GM12878 (cell line): ENCODE measurements at regions not wholly inside any gene's neighbourhood (a gene's known extent, or its start where the extent isn't known, plus 50 kb on each side); places are given as distances from the start of the nearest gene placed in this dataset.

Source experiments
- ATAC-seq: fragments of 200-7000 bp; cut with Tn5 transposase; 3 replicates; pipeline ENCODE4 v1.9.1; 2020; ENCODE audit warnings: mild to moderate bottlenecking, moderate library complexity
- BruUV-seq: library from RNA; stranded (reverse); fragments of 400-500 nt; replicated peaks from 2 replicates; lab custom pipeline; 2021; lab: Mats Ljungman, UMichigan
- CTCF ChIA-PET: fragments of 300-600 bp; sonication (Branson Sonifier 250); formaldehyde crosslinking; extraction: SDS; loops from one replicate; lab custom pipeline; 2021; ENCODE audit warnings: inconsistent platforms; lab: Yijun Ruan, JAX
- POLR2A ChIA-PET: fragments of 350-600 bp; formaldehyde crosslinking; extraction: SDS; loops from one replicate; lab custom pipeline; 2021; ENCODE audit warnings: inconsistent platforms; lab: Charles Lee
- RAD21 ChIA-PET: fragments of 300-600 bp; sonication (Branson Sonifier 250); formaldehyde crosslinking; loops from one replicate; lab custom pipeline; 2023; ENCODE audit warnings: antibody characterized with exemption; ENCODE audit not compliant: unreplicated experiment; lab: Charles Lee
- SMC1A ChIA-PET: fragments of 300-600 bp; sonication (Branson Sonifier 250); formaldehyde crosslinking; loops from one replicate; lab custom pipeline; 2023; ENCODE audit not compliant: unreplicated experiment, uncharacterized antibody; lab: Charles Lee
- DNase-seq: peaks from one replicate; pipeline ENCODE4 v3.0.0-alpha.2; 2011; ENCODE audit warnings: low read depth, low spot score
- FAIRE-seq: peaks from 3 replicates; lab custom pipeline; 2011; peaks lifted over from hg19 to GRCh38; lab: Jason Lieb, UNC
- H2AFZ ChIP-seq: 2 replicates; pipeline ENCODE4 v1.6.0; 2011; ENCODE audit warnings: low read depth, low read length, control low read depth; ENCODE audit not compliant: control insufficient read depth
- H3K27ac ChIP-seq: 2 replicates; pipeline ENCODE4 v1.5.1; 2011; ENCODE audit warnings: control low read depth; ENCODE audit not compliant: control insufficient read depth, insufficient read depth
- H3K27me3 ChIP-seq, 2 experiments: replicated peaks in 1 of 2; 2 replicates each; pipeline versions ENCODE4 v1.6.0 to v1.6.1; 2011; ENCODE audit warnings: low read length in 1 of 2; ENCODE audit not compliant: control insufficient read depth in 2 of 2, insufficient read depth in 2 of 2
- H3K36me3 ChIP-seq, 2 experiments: 2 replicates each; pipeline ENCODE4 v1.5.1; 2011; ENCODE audit warnings: low read length in 1 of 2; ENCODE audit not compliant: control insufficient read depth in 2 of 2, insufficient read depth in 2 of 2
- H3K4me1 ChIP-seq: 2 replicates; pipeline ENCODE4 v1.6.1; 2011; ENCODE audit warnings: mild to moderate bottlenecking, low read length, moderate library complexity, mixed read lengths; ENCODE audit not compliant: control insufficient read depth, insufficient read depth
- H3K4me2 ChIP-seq: 2 replicates; pipeline ENCODE4 v1.6.0; 2011; ENCODE audit warnings: control low read depth; ENCODE audit not compliant: control insufficient read depth, insufficient read depth
- H3K4me3 ChIP-seq: fragments of 200-600 bp; sonication (generic); 2 replicates; pipeline ENCODE4 v1.5.1; 2016
- H3K79me2 ChIP-seq: 2 replicates; pipeline ENCODE4 v1.6.0; 2011; ENCODE audit warnings: low read length; ENCODE audit not compliant: control insufficient read depth, insufficient read depth
- H3K9ac ChIP-seq: 2 replicates; pipeline ENCODE4 v1.8.0; 2011; ENCODE audit warnings: low read length, control low read depth, mixed read lengths; ENCODE audit not compliant: control insufficient read depth, insufficient read depth
- H3K9me3 ChIP-seq: replicated peaks from 3 replicates; pipeline ENCODE4 v1.5.1; 2011; ENCODE audit warnings: mild to moderate bottlenecking, low read length; ENCODE audit not compliant: control insufficient read depth, insufficient read depth
- H4K20me1 ChIP-seq: 2 replicates; pipeline ENCODE4 v1.6.0; 2011; ENCODE audit not compliant: control insufficient read depth, insufficient read depth
- JUNB ChIP-seq: IDR thresholded peaks from 2 replicates; pipeline ENCODE4 v1.6.1; 2016; ENCODE audit warnings: antibody characterized with exemption, mild to moderate bottlenecking
- KAT2A ChIP-seq: conservative IDR thresholded peaks from 2 replicates; pipeline ENCODE4 v1.6.1; 2011; ENCODE audit warnings: low read depth, low read length; ENCODE audit not compliant: control insufficient read depth
- MEF2A ChIP-seq: IDR thresholded peaks from 2 replicates; pipeline ENCODE4 v1.6.1; 2011; ENCODE audit warnings: low read depth, mild to moderate bottlenecking, low read length, moderate library complexity; ENCODE audit not compliant: insufficient read depth
- MTA3 ChIP-seq: IDR thresholded peaks from 2 replicates; pipeline ENCODE4 v1.6.1; 2012; ENCODE audit warnings: low read length, inconsistent platforms, borderline replicate concordance
- MYB ChIP-seq: fragments of 150-350 bp; IDR thresholded peaks from 2 replicates; pipeline ENCODE4 v1.6.1; 2014; ENCODE audit warnings: mild to moderate bottlenecking, low read depth, low read length, borderline replicate concordance
- TBL1XR1 ChIP-seq: IDR thresholded peaks from 2 replicates; pipeline ENCODE4 v1.6.1; 2012; ENCODE audit warnings: low read depth, low read length, improper control_type of control experiment
- TCF3 ChIP-seq: IDR thresholded peaks from 2 replicates; pipeline ENCODE4 v1.6.1; 2012; ENCODE audit warnings: low read depth, mild to moderate bottlenecking, low read length, borderline replicate concordance; ENCODE audit not compliant: insufficient read depth
- WGBS: methylation state at CpG from one replicate; pipeline ENCODE4 v1.1.6; 2016; ENCODE audit warnings: low lambda C conversion rate; ENCODE audit not compliant: insufficient replicate concordance, insufficient coverage; ENCODE audit errors: missing lambda C conversion rate; 5-methylcytosine and 5-hydroxymethylcytosine counted together
- in situ Hi-C: fragments of 300-500 bp; cut with MboI; formaldehyde crosslinking; loops from 9 replicates; pipeline ENCODE4 v1.14.3; 2018; ENCODE audit warnings: mixed read lengths
- intact Hi-C: fragments of 100-400 bp; cut with micrococcal nuclease; formaldehyde crosslinking; loops from one replicate; pipeline ENCODE4 v1.14.2; 2022; ENCODE audit not compliant: unreplicated experiment
- TF ChIP-seq, protein P1 (sequence below): fragments of 450-650 bp; IDR thresholded peaks from 2 replicates; pipeline ENCODE4 v1.6.1; 2016; ENCODE audit warnings: mild to moderate bottlenecking, moderate library complexity, borderline replicate concordance

DNA sequence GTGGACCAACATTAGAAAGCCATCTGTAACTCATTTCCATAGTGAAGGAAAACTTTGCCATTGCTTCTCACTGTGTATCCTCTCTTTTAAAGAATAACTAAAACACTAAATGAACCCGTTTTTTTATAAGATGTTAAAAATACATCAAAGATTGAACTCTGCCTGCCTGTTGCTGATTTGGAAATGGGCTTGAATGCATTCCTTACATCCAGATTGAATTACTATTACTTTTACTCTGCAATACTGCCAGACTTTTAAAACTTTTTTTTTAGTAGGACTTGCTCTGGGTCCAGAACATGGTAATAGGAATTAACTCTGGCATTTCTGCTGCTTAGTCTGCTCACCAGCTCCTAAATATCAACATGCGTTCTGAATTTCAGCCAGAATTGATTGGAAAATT, 176.8 kb upstream of the PAPPA start:
- Histone ChIP-seq H3K4me1 (no peaks in the 10 kb centered on the region), H3K36me3 (no peaks in the 10 kb centered on the region), H3K9ac (no peak overlapping the region), H3K79me2 (no peaks in the 10 kb centered on the region), H3K27ac (no peak overlapping the region), H3K9me3 (no peaks in the 10 kb centered on the region), H2AFZ (no peak overlapping the region), H3K27me3 (no peaks in the 10 kb centered on the region), H3K4me2 (no peak overlapping the region), H4K20me1 (no peaks in the 10 kb centered on the region), H3K4me3 (no peak overlapping the region)
- RAD21 ChIA-PET = no interaction called here
- no peak for ATAC-seq
- POLR2A ChIA-PET = no interaction called here
- in situ Hi-C loops = no loop called here
- no TSS peak for BruUV-seq
- no peak for FAIRE-seq
- WGBS = 0% methylated on average over 2 of the region's 2 CpGs
- TF ChIP-seq MYB (no peak), JUNB (no peak), TBL1XR1 (no peak), TCF3 (no peak), KAT2A (no peak), MTA3 (no peak), MEF2A (no peak)
- TF ChIP-seq, protein P1, sequence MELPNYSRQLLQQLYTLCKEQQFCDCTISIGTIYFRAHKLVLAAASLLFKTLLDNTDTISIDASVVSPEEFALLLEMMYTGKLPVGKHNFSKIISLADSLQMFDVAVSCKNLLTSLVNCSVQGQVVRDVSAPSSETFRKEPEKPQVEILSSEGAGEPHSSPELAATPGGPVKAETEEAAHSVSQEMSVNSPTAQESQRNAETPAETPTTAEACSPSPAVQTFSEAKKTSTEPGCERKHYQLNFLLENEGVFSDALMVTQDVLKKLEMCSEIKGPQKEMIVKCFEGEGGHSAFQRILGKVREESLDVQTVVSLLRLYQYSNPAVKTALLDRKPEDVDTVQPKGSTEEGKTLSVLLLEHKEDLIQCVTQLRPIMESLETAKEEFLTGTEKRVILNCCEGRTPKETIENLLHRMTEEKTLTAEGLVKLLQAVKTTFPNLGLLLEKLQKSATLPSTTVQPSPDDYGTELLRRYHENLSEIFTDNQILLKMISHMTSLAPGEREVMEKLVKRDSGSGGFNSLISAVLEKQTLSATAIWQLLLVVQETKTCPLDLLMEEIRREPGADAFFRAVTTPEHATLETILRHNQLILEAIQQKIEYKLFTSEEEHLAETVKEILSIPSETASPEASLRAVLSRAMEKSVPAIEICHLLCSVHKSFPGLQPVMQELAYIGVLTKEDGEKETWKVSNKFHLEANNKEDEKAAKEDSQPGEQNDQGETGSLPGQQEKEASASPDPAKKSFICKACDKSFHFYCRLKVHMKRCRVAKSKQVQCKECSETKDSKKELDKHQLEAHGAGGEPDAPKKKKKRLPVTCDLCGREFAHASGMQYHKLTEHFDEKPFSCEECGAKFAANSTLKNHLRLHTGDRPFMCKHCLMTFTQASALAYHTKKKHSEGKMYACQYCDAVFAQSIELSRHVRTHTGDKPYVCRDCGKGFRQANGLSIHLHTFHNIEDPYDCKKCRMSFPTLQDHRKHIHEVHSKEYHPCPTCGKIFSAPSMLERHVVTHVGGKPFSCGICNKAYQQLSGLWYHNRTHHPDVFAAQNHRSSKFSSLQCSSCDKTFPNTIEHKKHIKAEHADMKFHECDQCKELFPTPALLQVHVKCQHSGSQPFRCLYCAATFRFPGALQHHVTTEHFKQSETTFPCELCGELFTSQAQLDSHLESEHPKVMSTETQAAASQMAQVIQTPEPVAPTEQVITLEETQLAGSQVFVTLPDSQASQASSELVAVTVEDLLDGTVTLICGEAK = no peak
- intact Hi-C loops = no loop called here
- no peak for DNase-seq
- SMC1A ChIA-PET = no interaction called here
- CTCF ChIA-PET = no interaction called here
